IMR-90 (cell line): ENCODE measurements at regions not wholly inside any gene's neighbourhood (a gene's known extent, or its start where the extent isn't known, plus 50 kb on each side); places are given as distances from the start of the nearest gene placed in this dataset.

Experiments
- CEBPB ChIP-seq: IDR thresholded peaks from 2 replicates; pipeline ENCODE4 v1.6.1; 2012; ENCODE audit warnings: low read depth, low read length, improper control_type of control experiment
- CHD1 ChIP-seq: IDR thresholded peaks from 2 replicates; pipeline ENCODE4 v1.6.1; 2012; ENCODE audit warnings: low read depth, low read length, improper control_type of control experiment
- CTCF ChIP-seq: conservative IDR thresholded peaks from 2 replicates; pipeline ENCODE4 v1.5.1; 2012; ENCODE audit warnings: mild to moderate bottlenecking, low read depth, low read length, improper control_type of control experiment
- ELK1 ChIP-seq: fragments of 150-350 bp; IDR thresholded peaks from 2 replicates; pipeline ENCODE4 v1.6.1; 2016; ENCODE audit warnings: low read depth, mild to moderate bottlenecking, low read length, moderate library complexity, borderline replicate concordance
- POLR2A ChIP-seq: IDR thresholded peaks from 2 replicates; pipeline ENCODE4 v1.6.1; 2012; ENCODE audit warnings: mild to moderate bottlenecking, low read depth, low read length
- RAD21 ChIP-seq: IDR thresholded peaks from 2 replicates; pipeline ENCODE4 v1.6.1; 2012; ENCODE audit warnings: low read length, improper control_type of control experiment
- RCOR1 ChIP-seq: IDR thresholded peaks from 2 replicates; pipeline ENCODE4 v1.6.1; 2012; ENCODE audit warnings: mild to moderate bottlenecking, low read length, improper control_type of control experiment; ENCODE audit not compliant: insufficient replicate concordance

GRCh38 chr2:146351689-146352088 is 1493.1 kb upstream of the ACVR2A start:
- TF ChIP-seq CTCF (no peak), POLR2A (no peak), ELK1 (no peak), RCOR1 (no peak), CEBPB (no peak), CHD1 (no peak), RAD21 (no peak)
